Activated naive CD8-positive, alpha-beta T cell treated with anti-CD3 and anti-CD28 coated beads for 36 hours (primary cell): ENCODE measurements at regions not wholly inside any gene's neighbourhood (a gene's known extent, or its start where the extent isn't known, plus 50 kb on each side); places are given as distances from the start of the nearest gene placed in this dataset.

ENCODE experiments used
- DNase-seq: peaks from one replicate; pipeline ENCODE4 v3.0.0; 2021
- H3K27ac Mint-ChIP-seq: one replicate; pipeline ENCODE4 v1.8.0; 2022; ENCODE audit warnings: mild to moderate bottlenecking, moderate library complexity, mixed read lengths
- H3K27me3 Mint-ChIP-seq: one replicate; pipeline ENCODE4 v1.8.0; 2022; ENCODE audit warnings: mild to moderate bottlenecking, mixed read lengths
- H3K36me3 Mint-ChIP-seq: one replicate; pipeline ENCODE4 v1.8.0; 2021; ENCODE audit warnings: mild to moderate bottlenecking, mixed read lengths
- H3K4me1 Mint-ChIP-seq: one replicate; pipeline ENCODE4 v1.8.0; 2021; ENCODE audit warnings: mixed read lengths
- H3K4me3 Mint-ChIP-seq: one replicate; pipeline ENCODE4 v1.8.0; 2022; ENCODE audit warnings: mild to moderate bottlenecking, moderate library complexity, mixed read lengths
- H3K9me3 Mint-ChIP-seq: one replicate; pipeline ENCODE4 v1.8.0; 2022; ENCODE audit warnings: mixed read lengths

DNA sequence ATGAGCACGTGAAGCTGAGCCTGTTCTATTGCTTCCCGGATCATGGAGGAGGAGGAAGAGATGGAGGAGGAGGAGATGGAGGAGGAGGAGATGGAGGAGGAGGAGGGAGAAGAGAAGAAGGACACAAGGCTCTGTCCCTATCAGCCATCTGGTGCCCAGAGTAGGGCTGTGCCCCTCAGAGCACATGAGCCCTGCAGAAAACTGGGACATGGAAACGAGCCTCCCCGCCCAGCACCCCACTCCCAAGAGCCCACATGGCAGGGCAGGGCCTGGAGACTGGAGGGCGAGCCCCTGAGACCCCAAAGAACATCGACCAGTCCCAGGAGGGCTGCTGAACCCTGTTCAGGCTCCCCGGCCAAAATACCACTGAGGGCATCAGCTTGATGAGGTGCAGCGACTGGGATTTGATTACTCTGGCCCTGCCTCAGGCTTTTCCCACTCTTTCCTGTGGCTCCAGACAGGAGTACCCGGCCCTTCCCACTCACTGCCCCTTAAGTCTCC is 285.6 kb downstream of the UACA start:
- DNase-seq: no peak
- Mint-ChIP-seq H3K4me3 (no peak overlapping the region), H3K27ac (no peak overlapping the region), H3K4me1 (peaks cover 30% of the 10 kb centered on the region), H3K27me3 (peaks cover 52% of the 10 kb centered on the region), H3K9me3 (no peaks in the 10 kb centered on the region), H3K36me3 (no peaks in the 10 kb centered on the region)

DNA sequence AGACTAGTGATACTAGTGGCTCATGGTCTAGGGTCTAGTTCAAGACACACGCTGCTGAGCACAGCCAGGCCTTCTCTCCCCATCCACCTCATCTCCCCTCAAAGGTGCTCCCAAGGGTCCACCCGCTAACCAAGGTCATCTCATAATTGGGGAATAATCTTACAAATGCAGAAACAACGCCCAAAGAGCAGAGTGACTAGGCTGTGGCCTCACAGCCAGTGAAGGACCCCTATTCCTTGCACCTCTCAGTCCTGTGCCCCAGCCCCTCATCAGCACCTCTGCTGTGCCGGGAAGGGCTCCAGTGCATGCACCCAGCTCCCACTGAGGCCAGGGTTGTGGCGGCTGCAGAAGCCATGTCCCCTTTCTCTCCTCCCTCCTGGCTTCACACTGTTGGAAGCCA is 286.9 kb downstream of the UACA start:
- Mint-ChIP-seq H3K27ac (no peak overlapping the region), H3K36me3 (no peaks in the 10 kb centered on the region), H3K9me3 (no peaks in the 10 kb centered on the region), H3K4me3 (no peak overlapping the region), H3K27me3 (peaks cover 51% of the 10 kb centered on the region), H3K4me1 (peaks cover 30% of the 10 kb centered on the region)
- no peak for DNase-seq

DNA sequence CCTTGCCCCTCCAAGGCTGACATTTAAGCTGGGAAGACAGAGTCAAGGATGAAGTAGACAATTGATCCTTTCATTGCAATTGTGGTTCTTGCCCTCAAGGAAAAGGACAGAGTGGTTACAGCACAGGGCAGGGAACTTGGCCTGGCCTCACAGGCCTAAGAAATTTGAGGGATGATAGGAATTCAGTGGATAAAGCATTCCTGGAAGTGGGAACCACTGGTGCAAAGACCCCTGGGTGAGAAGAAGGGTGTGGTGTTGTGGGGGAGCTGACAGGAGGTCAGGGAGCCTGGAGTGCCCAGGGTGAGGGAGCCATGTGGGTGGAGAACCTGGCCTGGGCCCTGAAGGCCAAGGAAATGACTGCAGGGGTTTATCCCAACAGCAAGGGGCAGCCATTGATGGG is 287.4 kb downstream of the UACA start:
- H3K4me1 Mint-ChIP-seq: peaks cover 30% of the 10 kb centered on the region
- no peak for DNase-seq

DNA sequence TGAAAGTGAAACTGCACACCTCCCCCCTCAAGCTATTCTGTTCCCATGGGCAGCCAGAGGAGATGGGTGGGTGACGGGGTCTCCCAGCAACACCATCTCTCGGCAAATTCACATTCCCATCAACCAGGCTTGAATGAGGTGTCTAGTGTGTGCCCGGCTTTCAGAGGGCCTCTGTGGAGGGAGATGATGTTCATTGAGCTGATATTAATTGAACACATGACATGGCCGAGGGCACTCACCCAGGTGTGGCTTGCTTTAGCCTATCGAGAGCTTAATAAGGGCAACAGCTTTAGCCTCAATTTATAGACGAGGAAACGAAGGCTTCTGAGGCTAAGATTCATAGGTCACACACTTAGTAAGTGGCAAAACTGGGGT is 288.0 kb downstream of the UACA start:
- peak overlapping the region; percentile 46 for H3K4me3 Mint-ChIP-seq
- no peak overlapping the region for H3K27ac Mint-ChIP-seq
- H3K27me3 Mint-ChIP-seq: peaks cover 51% of the 10 kb centered on the region
- DNase-seq: no peak
- H3K4me1 Mint-ChIP-seq: peaks cover 27% of the 10 kb centered on the region
- H3K9me3 Mint-ChIP-seq: no peaks in the 10 kb centered on the region
- H3K36me3 Mint-ChIP-seq: no peaks in the 10 kb centered on the region

More for the DNA sequence above, 287.4 kb downstream of the UACA start:
- Mint-ChIP-seq H3K9me3 (no peaks in the 10 kb centered on the region), H3K27ac (no peak overlapping the region), H3K4me3 (no peak overlapping the region), H3K27me3 (peaks cover 51% of the 10 kb centered on the region), H3K36me3 (no peaks in the 10 kb centered on the region)

DNA sequence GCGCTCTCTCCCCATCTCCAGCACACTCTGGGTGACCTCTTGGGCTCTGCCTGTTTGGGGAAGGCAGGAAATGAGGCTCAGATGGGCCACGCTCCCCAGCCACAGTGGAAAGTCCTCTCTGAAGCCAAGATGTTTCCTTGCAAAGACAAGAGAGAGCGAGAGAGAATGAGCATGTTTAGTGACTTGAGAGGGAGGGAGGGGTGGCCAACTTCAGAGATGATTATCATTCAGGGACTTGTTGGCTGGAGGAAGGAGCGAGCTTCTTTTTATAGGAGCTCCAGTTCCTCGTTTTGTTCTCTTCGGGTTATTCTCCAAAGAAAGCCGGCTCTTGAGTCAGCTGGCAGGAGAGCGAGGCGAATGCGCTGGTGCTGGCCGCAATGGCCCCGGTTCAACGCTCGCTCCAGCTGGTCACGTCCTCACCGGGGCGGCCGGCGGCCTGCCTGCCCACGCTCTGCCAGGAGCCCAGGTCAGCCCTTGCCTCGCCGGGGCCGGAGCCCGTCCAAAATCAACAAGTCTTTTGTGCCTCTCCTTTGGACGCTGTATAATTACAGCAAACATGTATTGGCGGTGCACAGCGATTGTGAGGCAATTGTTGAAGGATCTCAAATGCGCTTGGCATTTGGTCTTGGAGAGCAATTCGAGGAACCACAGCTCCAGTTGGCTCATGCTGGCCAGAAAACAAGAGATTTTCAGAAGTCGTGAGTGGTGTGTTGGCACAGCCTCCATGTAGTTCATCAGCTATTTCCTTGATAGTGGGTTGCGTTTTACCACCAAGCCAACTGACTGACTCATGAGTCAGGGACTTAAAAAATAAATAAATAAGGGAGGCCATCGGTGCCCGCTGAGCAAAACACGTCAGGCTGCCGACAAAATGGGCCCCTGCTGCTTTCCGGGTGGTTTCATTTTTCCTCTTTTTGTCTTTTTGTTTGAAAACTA is 288.6 kb downstream of the UACA start:
- peaks cover 56% of the 10 kb centered on the region for H3K27me3 Mint-ChIP-seq

DNA sequence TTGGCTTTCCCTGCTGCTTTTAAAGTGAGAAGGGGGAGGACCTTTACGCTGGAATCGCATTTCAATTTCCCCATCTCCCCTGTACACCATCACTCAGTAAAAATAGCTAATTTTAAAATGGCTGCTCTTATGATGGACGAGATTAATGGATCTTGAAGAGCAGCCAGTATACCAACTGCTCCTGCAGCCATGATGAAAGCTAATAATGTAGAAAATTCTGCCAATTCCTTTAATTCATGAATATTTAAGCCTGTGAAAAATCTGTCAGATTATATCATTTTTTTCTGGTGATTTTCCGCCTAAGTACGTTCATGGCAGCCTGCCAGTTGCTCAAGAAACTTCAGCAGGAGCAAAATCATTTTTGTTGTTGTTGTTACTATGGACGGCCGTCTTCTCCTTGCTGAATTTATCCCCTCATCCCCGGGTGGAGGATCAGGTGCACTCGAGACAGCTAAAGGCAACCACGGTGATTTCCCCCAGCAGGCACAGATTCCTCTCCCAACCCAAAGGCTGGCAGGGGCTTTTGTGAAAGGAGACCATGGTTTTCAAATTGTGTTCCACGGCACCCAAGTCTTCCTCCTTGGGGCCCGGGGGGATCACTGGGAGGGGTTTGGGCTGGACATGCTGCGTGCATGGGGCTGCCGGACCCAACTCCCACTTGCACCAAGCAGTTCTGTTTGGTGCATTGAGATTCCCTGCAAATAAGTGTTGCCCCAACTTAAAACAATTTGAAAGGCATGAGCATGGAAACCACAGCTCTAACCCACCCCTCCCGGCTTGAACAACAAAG is 289.6 kb downstream of the UACA start:
- Mint-ChIP-seq H3K27ac (no peak overlapping the region), H3K4me3 (no peak overlapping the region), H3K27me3 (peaks cover 62% of the 10 kb centered on the region), H3K36me3 (no peaks in the 10 kb centered on the region), H3K4me1 (peaks cover 16% of the 10 kb centered on the region), H3K9me3 (no peaks in the 10 kb centered on the region)
- no peak for DNase-seq

More for the DNA sequence above, 288.6 kb downstream of the UACA start:
- no peak for DNase-seq
- Mint-ChIP-seq H3K27ac (no peak overlapping the region), H3K36me3 (no peaks in the 10 kb centered on the region), H3K4me3 (peak overlapping the region; percentile 46), H3K9me3 (no peaks in the 10 kb centered on the region), H3K4me1 (peaks cover 20% of the 10 kb centered on the region)

DNA sequence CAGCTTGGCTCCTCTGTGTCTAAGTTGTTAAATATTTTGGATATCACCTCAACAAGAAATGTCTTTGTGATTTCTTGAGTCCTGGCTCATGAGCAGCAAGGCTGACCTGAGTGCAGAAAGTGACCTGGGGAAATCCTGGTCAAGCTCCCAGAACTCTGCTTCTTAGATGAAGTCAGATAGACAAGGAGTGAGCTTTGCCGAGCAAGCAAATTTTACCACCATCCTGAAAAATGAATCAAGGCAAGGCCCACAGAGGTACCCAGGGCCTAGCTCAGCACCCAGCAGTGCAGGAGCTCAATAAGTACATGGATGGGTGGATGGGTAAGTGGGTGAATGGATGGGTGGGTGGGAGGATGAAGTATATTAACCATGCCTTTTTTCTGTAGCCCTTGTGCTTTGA is 291.8 kb downstream of the UACA start:
- Mint-ChIP-seq H3K4me1 (peaks cover 17% of the 10 kb centered on the region), H3K36me3 (no peaks in the 10 kb centered on the region), H3K27me3 (peaks cover 62% of the 10 kb centered on the region), H3K9me3 (no peaks in the 10 kb centered on the region), H3K27ac (no peak overlapping the region), H3K4me3 (no peak overlapping the region)
- DNase-seq: no peak

DNA sequence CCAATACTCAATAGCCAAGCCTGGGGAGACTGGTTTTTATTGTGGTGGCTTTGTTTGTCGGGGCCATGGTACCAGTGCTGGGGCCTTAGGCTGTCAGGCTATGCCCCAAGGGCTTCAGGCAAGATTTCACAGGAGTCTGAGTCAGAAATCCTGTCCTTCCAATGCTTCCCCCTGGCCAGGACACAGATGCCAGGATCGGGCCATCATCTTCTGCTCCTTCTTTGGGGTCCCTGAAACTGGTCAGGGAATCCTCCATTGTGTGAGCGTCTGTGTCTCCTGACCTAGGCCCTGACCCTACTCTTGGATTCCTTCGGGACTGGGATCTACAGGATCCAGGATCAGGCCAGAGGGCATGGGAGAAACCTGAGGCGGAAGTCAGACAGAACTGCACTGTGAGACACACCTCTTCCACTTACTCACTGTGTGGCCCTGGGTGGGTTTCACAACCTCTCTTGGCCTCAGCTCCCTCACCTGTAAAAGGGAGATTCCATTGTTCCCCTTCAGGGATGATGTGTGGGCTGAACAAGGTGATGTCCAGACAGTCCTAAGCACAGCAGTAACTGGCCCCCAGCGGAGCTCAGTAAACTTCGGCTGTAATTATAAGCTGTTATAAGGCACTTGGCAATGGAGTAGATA is 292.7 kb downstream of the UACA start:
- no peak for DNase-seq
- Mint-ChIP-seq H3K9me3 (no peaks in the 10 kb centered on the region), H3K4me1 (peaks cover 17% of the 10 kb centered on the region), H3K27me3 (peaks cover 59% of the 10 kb centered on the region), H3K4me3 (no peak overlapping the region), H3K27ac (no peak overlapping the region), H3K36me3 (no peaks in the 10 kb centered on the region)

DNA sequence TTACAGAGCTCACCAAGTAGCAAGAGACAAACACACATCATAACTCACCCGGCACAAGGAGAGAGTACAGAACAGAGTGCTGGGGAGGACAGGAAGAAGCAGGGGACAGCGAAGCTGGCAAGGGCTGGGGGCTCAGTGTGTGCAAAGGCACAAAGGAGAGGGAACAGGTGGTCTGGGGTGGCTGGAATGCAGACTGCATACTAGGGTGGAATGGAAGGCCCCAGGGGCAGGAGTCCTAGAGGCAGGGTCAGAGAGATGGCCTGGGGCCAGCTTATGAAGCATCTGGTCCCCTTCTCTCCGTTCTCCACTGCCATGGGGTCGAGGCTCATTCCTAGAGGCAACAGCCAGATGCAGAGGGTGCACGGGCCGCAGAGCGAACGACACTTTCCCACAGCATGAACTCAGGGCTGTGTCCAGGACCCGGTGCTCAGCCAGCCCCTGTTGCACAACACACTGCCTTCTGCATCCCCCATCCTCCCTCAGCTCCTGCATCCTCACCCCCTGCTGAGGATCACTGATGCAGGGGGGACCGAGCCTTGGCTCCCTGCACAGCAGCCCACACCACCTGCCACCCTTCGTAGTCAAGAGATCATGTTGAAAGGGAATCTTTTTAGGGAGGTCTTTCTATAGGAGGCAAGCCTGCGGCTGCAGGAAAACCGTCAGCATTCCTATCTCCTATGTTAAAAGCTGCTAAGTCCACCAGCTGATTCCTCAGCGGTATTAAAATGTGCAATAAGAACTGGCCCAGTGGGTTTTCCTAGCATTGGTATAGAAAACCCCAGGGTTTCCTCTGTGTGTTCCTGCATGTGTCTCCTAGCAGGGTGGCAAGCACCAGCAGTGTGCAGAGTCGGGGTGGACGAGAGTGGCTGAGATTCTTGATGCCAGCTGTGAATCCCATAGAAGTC is 293.5 kb downstream of the UACA start:
- H3K4me3 Mint-ChIP-seq: no peak overlapping the region
- H3K4me1 Mint-ChIP-seq: peaks cover 10% of the 10 kb centered on the region
- no peak overlapping the region for H3K27ac Mint-ChIP-seq
- H3K27me3 Mint-ChIP-seq: peaks cover 54% of the 10 kb centered on the region
- no peaks in the 10 kb centered on the region for H3K9me3 Mint-ChIP-seq
- no peaks in the 10 kb centered on the region for H3K36me3 Mint-ChIP-seq
- DNase-seq: no peak

DNA sequence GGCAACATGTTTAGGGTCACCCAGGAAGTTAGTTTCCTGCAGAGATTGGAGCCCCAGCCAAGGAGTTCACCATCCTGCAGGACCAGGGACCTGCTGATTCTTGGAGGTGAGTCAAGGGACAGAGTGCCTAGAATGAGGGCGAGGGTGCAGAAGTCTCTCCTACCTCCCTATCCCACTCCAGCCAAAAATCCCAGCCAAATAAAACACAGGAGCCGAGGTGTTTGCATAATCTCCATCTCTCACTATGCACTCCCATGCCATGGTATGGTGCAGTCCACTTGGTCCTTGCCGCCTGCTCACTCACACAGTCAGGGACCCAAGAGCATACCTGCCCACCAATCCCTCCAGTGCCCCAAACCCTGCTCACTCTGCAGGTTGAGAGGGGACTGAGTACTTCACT is 294.2 kb downstream of the UACA start:
- Mint-ChIP-seq H3K36me3 (no peaks in the 10 kb centered on the region), H3K9me3 (no peaks in the 10 kb centered on the region), H3K4me3 (no peak overlapping the region), H3K4me1 (peaks cover 6% of the 10 kb centered on the region), H3K27me3 (peaks cover 54% of the 10 kb centered on the region), H3K27ac (no peak overlapping the region)
- no peak for DNase-seq

DNA sequence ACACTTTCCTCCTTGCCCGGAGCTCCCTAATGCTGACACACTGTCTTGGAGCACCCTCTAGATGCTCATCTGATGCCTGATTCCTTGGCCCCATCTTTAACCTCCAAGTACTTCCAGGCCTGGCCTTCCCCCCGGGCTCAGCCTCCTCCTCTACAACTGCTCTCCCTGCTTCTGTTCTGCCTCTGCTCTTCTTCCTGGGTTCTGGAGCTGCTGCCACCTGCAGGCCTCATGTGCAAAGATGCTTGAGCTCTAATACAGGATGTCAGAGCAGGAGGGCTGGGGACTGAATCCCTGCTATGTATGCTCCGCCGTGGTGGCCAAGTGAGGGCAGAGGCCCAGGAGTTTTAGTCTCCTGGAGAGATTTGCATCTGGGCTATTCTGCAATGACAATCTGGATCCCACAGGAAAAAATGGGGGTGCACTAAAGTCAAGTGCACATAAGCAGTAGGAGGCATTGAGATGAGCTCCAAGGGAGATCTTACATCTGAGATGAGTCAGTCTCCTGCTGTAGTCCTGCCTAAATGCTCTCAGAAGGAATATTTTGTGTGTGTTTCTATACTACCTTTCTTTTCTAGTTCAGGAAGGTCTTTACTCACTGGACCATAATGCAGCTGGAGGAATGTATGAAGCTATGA is 296.3 kb downstream of the UACA start:
- peaks cover 5% of the 10 kb centered on the region for H3K4me1 Mint-ChIP-seq
- H3K9me3 Mint-ChIP-seq: no peaks in the 10 kb centered on the region
- H3K27ac Mint-ChIP-seq: no peak overlapping the region
- peaks cover 44% of the 10 kb centered on the region for H3K27me3 Mint-ChIP-seq
- H3K4me3 Mint-ChIP-seq: no peak overlapping the region
- H3K36me3 Mint-ChIP-seq: no peaks in the 10 kb centered on the region
- DNase-seq: peak; percentile 42

DNA sequence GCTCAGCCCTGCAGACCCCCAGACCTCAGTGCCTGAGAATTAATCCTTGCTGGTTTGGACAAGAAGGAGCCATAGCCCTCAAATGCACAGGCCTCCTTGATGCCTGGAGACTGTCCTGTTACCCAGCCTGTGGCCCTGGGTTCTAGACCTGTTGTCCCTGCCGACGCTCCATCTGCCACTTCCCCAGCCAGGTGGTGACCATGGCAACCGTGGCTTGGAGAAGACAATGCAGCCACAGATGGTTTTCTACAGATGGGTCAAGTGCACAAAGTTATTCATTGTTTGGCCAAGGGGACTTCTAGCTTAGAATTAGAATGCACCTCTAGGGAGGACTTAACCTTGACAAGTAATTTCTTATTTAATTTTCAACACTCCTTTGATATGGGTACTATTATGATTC is 297.1 kb downstream of the UACA start:
- no peak overlapping the region for H3K27ac Mint-ChIP-seq
- H3K9me3 Mint-ChIP-seq: no peaks in the 10 kb centered on the region
- H3K4me3 Mint-ChIP-seq: no peak overlapping the region
- H3K4me1 Mint-ChIP-seq: peaks cover 5% of the 10 kb centered on the region
- no peak for DNase-seq
- H3K36me3 Mint-ChIP-seq: no peaks in the 10 kb centered on the region
- peaks cover 48% of the 10 kb centered on the region for H3K27me3 Mint-ChIP-seq

DNA sequence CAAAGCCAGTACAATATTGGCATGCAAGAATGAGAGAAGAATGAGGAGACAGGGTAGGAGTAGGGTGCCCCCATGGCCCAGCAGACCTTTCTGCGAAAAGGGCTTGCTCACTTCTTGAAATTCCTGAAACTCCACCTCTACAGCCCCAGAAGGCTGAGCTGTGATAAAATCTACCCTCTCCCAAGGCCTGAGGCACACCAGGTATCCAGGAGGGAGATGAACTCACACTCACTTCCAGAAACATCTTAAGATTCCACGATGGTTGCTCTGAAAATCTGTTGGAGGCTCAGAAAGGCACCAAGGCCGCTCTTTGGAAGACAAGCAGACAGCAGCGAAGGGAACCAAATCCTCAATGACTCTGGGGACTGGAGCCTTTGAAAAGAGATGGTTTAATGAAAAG is 297.5 kb downstream of the UACA start:
- DNase-seq: no peak
- Mint-ChIP-seq H3K27me3 (peaks cover 53% of the 10 kb centered on the region), H3K9me3 (no peaks in the 10 kb centered on the region)

DNA sequence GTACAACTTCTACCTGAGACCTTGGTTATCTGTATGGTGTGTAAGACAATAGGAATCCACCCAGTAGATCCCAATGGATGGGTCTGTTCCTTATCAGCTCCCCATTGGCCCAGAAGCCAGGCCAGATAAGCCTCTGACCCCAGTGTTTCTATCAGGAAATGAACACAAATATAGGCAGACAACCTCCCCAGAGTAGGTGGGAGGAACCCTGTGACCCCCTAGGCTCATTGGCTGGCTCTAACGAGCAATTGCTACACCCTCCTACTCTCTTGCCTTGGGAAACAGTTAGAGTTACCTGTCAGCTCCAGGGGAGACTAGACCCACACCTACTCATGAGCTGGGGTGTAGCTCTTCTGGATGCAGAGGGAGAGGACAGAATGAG is 299.9 kb downstream of the UACA start:
- Mint-ChIP-seq H3K36me3 (no peaks in the 10 kb centered on the region), H3K4me3 (no peak overlapping the region), H3K27ac (no peak overlapping the region), H3K4me1 (peaks cover 11% of the 10 kb centered on the region), H3K27me3 (peaks cover 43% of the 10 kb centered on the region), H3K9me3 (no peaks in the 10 kb centered on the region)
- no peak for DNase-seq

More for the DNA sequence above, 297.5 kb downstream of the UACA start:
- H3K27ac Mint-ChIP-seq: no peak overlapping the region
- no peak overlapping the region for H3K4me3 Mint-ChIP-seq
- peaks cover 8% of the 10 kb centered on the region for H3K4me1 Mint-ChIP-seq
- H3K36me3 Mint-ChIP-seq: no peaks in the 10 kb centered on the region
